Suprapubic skin (tissue), 3 donors: ENCODE measurements at regions not wholly inside any gene's neighbourhood (a gene's known extent, or its start where the extent isn't known, plus 50 kb on each side); places are given as distances from the start of the nearest gene placed in this dataset.

Source experiments
- CTCF ChIP-seq, 2 donors: fragments of 200-600 bp in 1 of 2; fragments of 450-650 bp in 1 of 2; sonication (generic) in 1 of 2; IDR thresholded peaks; one replicate each; pipeline ENCODE4 v1.5.1; 2016 to 2019; ENCODE audit warnings: antibody characterized with exemption in 2 of 2, mild to moderate bottlenecking in 1 of 2, moderate library complexity in 1 of 2
- POLR2AphosphoS5 ChIP-seq, 3 donors: sonication (generic); formaldehyde crosslinking; IDR thresholded peaks; one replicate each; pipeline ENCODE4 v1.6.1; 2017; ENCODE audit warnings: antibody characterized with exemption in 3 of 3

- TF ChIP-seq CTCF (IDR thresholded peaks at IDR 0.05), result no peak
- TF ChIP-seq POLR2AphosphoS5 (IDR thresholded peaks at IDR 0.05), result no peak
Measured at GRCh38 chr16:64866021-64866420, 255.8 kb downstream of the CDH11 start.
